Lung (tissue), 11 donors: ENCODE measurements at regions not wholly inside any gene's neighbourhood (a gene's known extent, or its start where the extent isn't known, plus 50 kb on each side); places are given as distances from the start of the nearest gene placed in this dataset.

Experiments
- ATAC-seq: fragments of 200-7000 bp; cut with Tn5 transposase; one replicate; pipeline ENCODE4 v1.9.1; 2020; ENCODE audit warnings: moderate number of reproducible peaks; ENCODE audit not compliant: insufficient read depth, low FRiP score
- DNase-seq, 3 donors: peaks; one replicate each; pipeline ENCODE4 v3.0.0-alpha.2; 2013 to 2017
- H3K27ac ChIP-seq, 2 donors: one replicate each; pipeline ENCODE4 v1.5.1; 2013; ENCODE audit warnings: mild to moderate bottlenecking in 2 of 2, moderate library complexity in 2 of 2, control low read depth in 1 of 2, inconsistent platforms in 1 of 2, low read depth in 1 of 2, low read length in 1 of 2
- H3K27me3 ChIP-seq, 3 donors: one replicate each; pipeline ENCODE4 v1.5.1; 2013; ENCODE audit warnings: low read length in 2 of 3; ENCODE audit not compliant: control insufficient read depth in 3 of 3, insufficient read depth in 3 of 3
- H3K36me3 ChIP-seq, 4 donors: one replicate each; pipeline ENCODE4 v1.5.1; 2013; ENCODE audit warnings: low read length in 4 of 4, mild to moderate bottlenecking in 1 of 4, moderate library complexity in 1 of 4; ENCODE audit not compliant: control insufficient read depth in 4 of 4, insufficient read depth in 4 of 4
- H3K4me1 ChIP-seq, 5 donors: one replicate each; pipeline ENCODE4 v1.5.1; 2013; ENCODE audit warnings: low read length in 5 of 5, mild to moderate bottlenecking in 2 of 5, moderate library complexity in 1 of 5; ENCODE audit not compliant: control insufficient read depth in 5 of 5, insufficient read depth in 5 of 5
- H3K4me3 ChIP-seq: one replicate; pipeline ENCODE4 v1.5.1; 2013; ENCODE audit warnings: mild to moderate bottlenecking, control low read depth, moderate library complexity
- H3K9ac ChIP-seq, 2 donors: one replicate each; pipeline ENCODE4 v1.5.1; 2013; ENCODE audit warnings: low read length in 2 of 2, control low read depth in 1 of 2; ENCODE audit not compliant: insufficient read depth in 1 of 2
- H3K9me3 ChIP-seq, 4 donors: one replicate each; pipeline ENCODE4 v1.5.1; 2013; ENCODE audit warnings: low read length in 3 of 4, mild to moderate bottlenecking in 1 of 4, moderate library complexity in 1 of 4; ENCODE audit not compliant: control insufficient read depth in 4 of 4, insufficient read depth in 3 of 4
- WGBS, 2 donors: extraction: QIAGEN DNeasy Blood & Tissue Kit; methylation state at CpG; one replicate each; pipeline ENCODE4 v1.1.7; 2013; 5-methylcytosine and 5-hydroxymethylcytosine counted together
- TF ChIP-seq, protein P1 (sequence below): IDR thresholded peaks from 2 replicates; pipeline ENCODE4 v1.5.1; 2012; ENCODE audit warnings: mild to moderate bottlenecking; ENCODE audit errors: control extremely low read depth, extremely low read depth
- donor health status: control.
- donor health status: control.
- donor health status: Bipolar disorder and iron deficiency.
- donor health status: healthy.
- donor health status: DM: yes; HTN: yes; CAD: no.

DNA sequence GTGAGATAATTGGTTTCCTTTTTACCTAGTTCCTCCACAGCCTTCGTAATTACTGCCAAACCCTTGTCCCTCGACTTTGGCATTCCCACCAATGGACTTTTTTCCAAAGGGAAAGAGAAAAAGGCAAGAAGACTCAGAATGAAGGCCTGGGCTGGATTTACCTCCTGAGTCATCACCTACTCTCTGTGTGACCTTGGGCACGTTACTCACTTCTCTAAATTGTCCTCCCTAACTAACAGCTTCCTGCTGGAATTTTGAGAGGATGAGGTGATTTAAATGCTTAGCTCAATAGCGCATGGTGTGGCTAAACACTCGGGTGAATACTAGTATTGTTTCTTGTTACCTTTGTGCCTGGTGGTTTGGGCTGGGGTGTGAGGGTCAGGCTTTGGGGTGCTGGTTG lies 146.6 kb downstream of the DHX35 start:
- WGBS, 2 donors, result 55 to 56% methylated on average over 5 of the region's 5 CpGs
- DNase-seq, result no peak
- H3K9me3 ChIP-seq, result peaks cover 0 to 6% (median under 1%) of the 10 kb centered on the region in 4 donors
- H3K27me3 ChIP-seq, result peaks cover 0 to 27% (median 10%) of the 10 kb centered on the region in 3 donors
- H3K36me3 ChIP-seq, result no peaks in the 10 kb centered on the region
- no peak for ATAC-seq
- H3K9ac ChIP-seq, result no peak overlapping the region
- no peak overlapping the region for H3K27ac ChIP-seq
- peaks cover 0 to 4% (median 0%) of the 10 kb centered on the region in 5 donors for H3K4me1 ChIP-seq
- TF ChIP-seq, protein P1, sequence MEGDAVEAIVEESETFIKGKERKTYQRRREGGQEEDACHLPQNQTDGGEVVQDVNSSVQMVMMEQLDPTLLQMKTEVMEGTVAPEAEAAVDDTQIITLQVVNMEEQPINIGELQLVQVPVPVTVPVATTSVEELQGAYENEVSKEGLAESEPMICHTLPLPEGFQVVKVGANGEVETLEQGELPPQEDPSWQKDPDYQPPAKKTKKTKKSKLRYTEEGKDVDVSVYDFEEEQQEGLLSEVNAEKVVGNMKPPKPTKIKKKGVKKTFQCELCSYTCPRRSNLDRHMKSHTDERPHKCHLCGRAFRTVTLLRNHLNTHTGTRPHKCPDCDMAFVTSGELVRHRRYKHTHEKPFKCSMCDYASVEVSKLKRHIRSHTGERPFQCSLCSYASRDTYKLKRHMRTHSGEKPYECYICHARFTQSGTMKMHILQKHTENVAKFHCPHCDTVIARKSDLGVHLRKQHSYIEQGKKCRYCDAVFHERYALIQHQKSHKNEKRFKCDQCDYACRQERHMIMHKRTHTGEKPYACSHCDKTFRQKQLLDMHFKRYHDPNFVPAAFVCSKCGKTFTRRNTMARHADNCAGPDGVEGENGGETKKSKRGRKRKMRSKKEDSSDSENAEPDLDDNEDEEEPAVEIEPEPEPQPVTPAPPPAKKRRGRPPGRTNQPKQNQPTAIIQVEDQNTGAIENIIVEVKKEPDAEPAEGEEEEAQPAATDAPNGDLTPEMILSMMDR, result no peak
- H3K4me3 ChIP-seq, result no peak overlapping the region

DNA sequence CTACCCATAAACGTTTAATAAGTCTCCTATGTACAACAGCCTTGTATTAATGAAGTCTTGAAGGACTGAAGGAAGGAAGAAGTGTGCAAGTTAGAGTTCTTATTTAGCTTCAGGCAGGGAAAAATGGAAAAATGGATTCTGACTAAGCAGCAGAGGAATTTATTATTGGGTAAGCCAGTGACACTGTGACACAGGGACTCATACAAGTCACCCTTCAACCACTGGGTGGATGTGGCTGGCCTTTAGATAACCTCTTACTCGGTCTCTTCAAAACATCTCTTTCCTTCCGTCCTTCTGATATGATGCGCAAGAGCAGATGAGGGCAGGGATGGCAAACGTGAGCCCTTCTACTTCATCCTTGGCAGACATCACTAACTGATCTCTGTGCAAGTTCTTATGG lies 145.6 kb downstream of the DHX35 start:
- H3K36me3 ChIP-seq, result no peaks in the 10 kb centered on the region
- no peak overlapping the region for H3K4me3 ChIP-seq
- peaks cover 0 to 4% (median 0%) of the 10 kb centered on the region in 5 donors for H3K4me1 ChIP-seq
- H3K9ac ChIP-seq, result no peak overlapping the region
- no peak overlapping the region for H3K27ac ChIP-seq
- peaks cover 0 to 23% (median 10%) of the 10 kb centered on the region in 3 donors for H3K27me3 ChIP-seq
- DNase-seq, result no peak
- WGBS, 2 donors, result 62 to 76% methylated on average over 5 of the region's 5 CpGs
- TF ChIP-seq, protein P1, result no peak
- peaks cover 0 to 10% (median 2%) of the 10 kb centered on the region in 4 donors for H3K9me3 ChIP-seq
- no peak for ATAC-seq

DNA sequence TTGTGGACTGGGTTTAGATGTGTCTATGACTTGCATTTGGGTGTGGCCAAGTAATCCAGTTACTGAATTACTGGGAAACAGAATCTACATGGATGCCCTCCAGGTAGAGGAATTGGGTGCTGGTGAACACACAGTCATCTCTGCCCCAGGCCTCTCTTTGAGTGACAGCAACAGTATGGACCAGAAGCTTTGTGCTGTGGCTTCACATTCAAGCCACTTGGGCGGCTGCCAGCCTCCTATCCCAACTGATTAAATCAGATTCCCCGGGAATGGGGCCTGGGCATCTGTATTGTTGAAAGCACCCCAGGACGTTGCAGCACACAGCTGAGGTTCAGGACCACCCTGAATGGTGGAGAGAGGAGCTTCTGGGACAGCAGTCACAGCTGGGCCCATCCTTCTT lies 144.6 kb downstream of the DHX35 start:
- no peak overlapping the region for H3K4me3 ChIP-seq
- TF ChIP-seq, protein P1, result no peak
- H3K9me3 ChIP-seq, result peaks cover 0 to 10% (median 2%) of the 10 kb centered on the region in 4 donors
- peaks cover 0 to 23% (median 8%) of the 10 kb centered on the region in 3 donors for H3K27me3 ChIP-seq
- no peak overlapping the region for H3K9ac ChIP-seq
- ATAC-seq (no peak), DNase-seq (no peak)
- H3K4me1 ChIP-seq, result no peaks in the 10 kb centered on the region
- no peak overlapping the region for H3K27ac ChIP-seq
- H3K36me3 ChIP-seq, result no peaks in the 10 kb centered on the region
- 75 to 77% methylated on average over 3 of the region's 3 CpGs for WGBS, 2 donors

DNA sequence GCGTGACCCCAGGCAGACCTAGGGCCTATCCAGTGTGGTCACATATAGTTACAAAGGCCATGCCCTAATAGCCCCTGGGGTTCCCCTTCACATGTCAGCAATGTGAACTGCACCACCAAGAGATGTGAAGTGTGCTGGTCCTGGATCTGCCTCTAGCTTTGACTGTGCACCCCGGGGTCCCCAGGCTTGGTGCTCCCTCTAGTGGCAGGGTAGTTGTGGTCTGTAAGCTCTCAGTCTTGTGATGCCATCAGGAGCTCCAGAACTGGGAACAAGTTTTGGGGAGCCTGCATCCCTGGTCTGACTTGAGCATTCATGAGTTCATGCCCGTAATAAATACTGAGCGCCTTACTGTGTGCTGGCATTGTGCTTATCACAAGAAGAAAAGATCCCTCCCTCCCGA lies 143.4 kb downstream of the DHX35 start:
- no peaks in the 10 kb centered on the region for H3K36me3 ChIP-seq
- ATAC-seq (no peak), DNase-seq (no peak)
- H3K9me3 ChIP-seq, result peaks cover 0 to 10% (median 2%) of the 10 kb centered on the region in 4 donors
- WGBS, 2 donors, result 92 to 95% methylated on average over 5 of the region's 5 CpGs
- TF ChIP-seq, protein P1, result no peak
- H3K27me3 ChIP-seq, result peaks cover 0 to 23% (median 2%) of the 10 kb centered on the region in 3 donors
- H3K27ac ChIP-seq, result no peak overlapping the region
- no peak overlapping the region for H3K9ac ChIP-seq
- H3K4me1 ChIP-seq, result no peaks in the 10 kb centered on the region
- H3K4me3 ChIP-seq, result no peak overlapping the region
